CD4-positive, alpha-beta T cell (primary cell): ENCODE measurements at regions not wholly inside any gene's neighbourhood (a gene's known extent, or its start where the extent isn't known, plus 50 kb on each side); places are given as distances from the start of the nearest gene placed in this dataset.

Source experiments
- ATAC-seq: fragments of 200-7000 bp; cut with Tn5 transposase; one replicate; pipeline ENCODE4 v1.10.0; 2022; ENCODE audit warnings: mild to moderate bottlenecking; ENCODE audit not compliant: poor library complexity
- CTCF ChIA-PET: fragments of 350-600 bp; sonication (Branson Sonifier 250); formaldehyde crosslinking; loops from one replicate; lab custom pipeline; 2021; ENCODE audit warnings: antibody characterized with exemption, inconsistent platforms; lab: Charles Lee
- POLR2A ChIA-PET: fragments of 350-600 bp; sonication (Branson Sonifier 250); formaldehyde crosslinking; loops from one replicate; lab custom pipeline; 2021; ENCODE audit warnings: antibody characterized with exemption, inconsistent platforms; lab: Charles Lee
- DNase-seq, 14 experiments: peaks; one replicate each; pipeline ENCODE4 v3.0.0-alpha.2; 2013 to 2020; ENCODE audit warnings: mixed read lengths in 2 of 14
- H3K27ac ChIP-seq, 2 donors: one replicate each; pipeline versions ENCODE4 v1.5.1 to v1.7.0; 2013; ENCODE audit warnings: low read length in 2 of 2, low read depth in 1 of 2, mild to moderate bottlenecking in 1 of 2
- H3K27me3 ChIP-seq, 2 experiments: 1 replicate in 1 of 2; 2 replicates in 1 of 2; pipeline versions ENCODE4 v1.6.1 to v1.7.0; 2013; ENCODE audit warnings: low read length in 2 of 2, control low read depth in 1 of 2, mild to moderate bottlenecking in 1 of 2, moderate library complexity in 1 of 2; ENCODE audit not compliant: insufficient read depth in 2 of 2, control insufficient read depth in 1 of 2
- H3K36me3 ChIP-seq: one replicate; pipeline ENCODE4 v1.6.1; 2013; ENCODE audit warnings: low read length, control low read depth; ENCODE audit not compliant: insufficient read depth
- H3K4me1 ChIP-seq: one replicate; pipeline ENCODE4 v1.6.1; 2013; ENCODE audit warnings: low read length, control low read depth; ENCODE audit not compliant: insufficient read depth
- H3K4me3 ChIP-seq: one replicate; pipeline ENCODE4 v1.5.1; 2013; ENCODE audit warnings: mild to moderate bottlenecking, low read length, moderate library complexity
- H3K9me3 ChIP-seq, 2 experiments: 1 replicate in 1 of 2; 2 replicates in 1 of 2; pipeline versions ENCODE4 v1.6.1 to v1.7.0; 2013; ENCODE audit warnings: low read length in 2 of 2, mild to moderate bottlenecking in 2 of 2, control low read depth in 1 of 2, moderate library complexity in 1 of 2; ENCODE audit not compliant: control insufficient read depth in 1 of 2, insufficient read depth in 1 of 2
- H3K27ac Mint-ChIP-seq: one replicate; pipeline ENCODE4 v1.8.0; 2020; ENCODE audit warnings: mixed read lengths
- H3K27me3 Mint-ChIP-seq: one replicate; pipeline ENCODE4 v1.8.0; 2021; ENCODE audit warnings: mixed read lengths
- H3K36me3 Mint-ChIP-seq: one replicate; pipeline ENCODE4 v1.8.0; 2021; ENCODE audit warnings: low read depth, mixed read lengths
- H3K4me1 Mint-ChIP-seq: one replicate; pipeline ENCODE4 v1.8.0; 2021; ENCODE audit warnings: low read depth, mixed read lengths
- H3K4me3 Mint-ChIP-seq: one replicate; pipeline ENCODE4 v1.8.0; 2020; ENCODE audit warnings: mild to moderate bottlenecking, mixed read lengths
- H3K9me3 Mint-ChIP-seq: one replicate; pipeline ENCODE4 v1.8.0; 2020; ENCODE audit warnings: mixed read lengths
- intact Hi-C, 2 experiments: fragments of 100-400 bp; cut with DNase I in 1 of 2; cut with micrococcal nuclease in 1 of 2; formaldehyde crosslinking; loops; one replicate each; pipeline versions ENCODE4 v1.15.1 to v1.9.0; 2023 to 2025; cut with DNase I, micrococcal nuclease
- TF ChIP-seq, protein P1 (sequence below): fragments of 200-600 bp; IDR thresholded peaks from one replicate; pipeline ENCODE4 v1.8.0; 2022; ENCODE audit warnings: antibody characterized with exemption, mild to moderate bottlenecking

DNA sequence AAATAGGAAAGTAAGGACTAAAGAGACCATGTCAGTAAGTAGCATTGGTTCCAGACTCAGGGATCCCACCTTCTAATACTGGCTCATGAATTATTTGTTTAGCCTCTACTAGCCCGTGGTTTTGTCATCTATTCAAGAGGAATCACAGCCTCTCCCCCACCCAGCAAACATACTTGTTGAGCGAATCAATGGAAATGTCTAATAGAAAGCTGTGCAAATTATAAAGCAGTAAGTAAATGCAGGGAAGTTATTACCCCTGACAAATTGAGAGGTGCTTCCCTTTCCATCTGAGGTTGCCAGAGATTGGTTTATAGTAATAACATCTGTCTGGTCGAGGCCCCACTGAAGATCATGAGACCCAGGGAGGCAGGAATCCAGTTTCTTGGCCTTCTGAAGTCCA lies 219.3 kb upstream of the OSR1 start:
- no peak for ATAC-seq
- peaks cover 37% of the 10 kb centered on the region for H3K27me3 Mint-ChIP-seq
- H3K36me3 Mint-ChIP-seq: no peaks in the 10 kb centered on the region
- H3K4me1 Mint-ChIP-seq: no peaks in the 10 kb centered on the region
- Histone ChIP-seq H3K9me3 (peaks cover 0 to 3% of the 10 kb centered on the region in 2 experiments), H3K36me3 (no peaks in the 10 kb centered on the region), H3K27me3 (peaks cover 6 to 9% of the 10 kb centered on the region in 2 experiments), H3K4me3 (no peak overlapping the region), H3K4me1 (no peaks in the 10 kb centered on the region), H3K27ac (no peak overlapping the region)
- POLR2A ChIA-PET: no interaction called here
- intact Hi-C loops: no loop called here
- TF ChIP-seq, protein P1, sequence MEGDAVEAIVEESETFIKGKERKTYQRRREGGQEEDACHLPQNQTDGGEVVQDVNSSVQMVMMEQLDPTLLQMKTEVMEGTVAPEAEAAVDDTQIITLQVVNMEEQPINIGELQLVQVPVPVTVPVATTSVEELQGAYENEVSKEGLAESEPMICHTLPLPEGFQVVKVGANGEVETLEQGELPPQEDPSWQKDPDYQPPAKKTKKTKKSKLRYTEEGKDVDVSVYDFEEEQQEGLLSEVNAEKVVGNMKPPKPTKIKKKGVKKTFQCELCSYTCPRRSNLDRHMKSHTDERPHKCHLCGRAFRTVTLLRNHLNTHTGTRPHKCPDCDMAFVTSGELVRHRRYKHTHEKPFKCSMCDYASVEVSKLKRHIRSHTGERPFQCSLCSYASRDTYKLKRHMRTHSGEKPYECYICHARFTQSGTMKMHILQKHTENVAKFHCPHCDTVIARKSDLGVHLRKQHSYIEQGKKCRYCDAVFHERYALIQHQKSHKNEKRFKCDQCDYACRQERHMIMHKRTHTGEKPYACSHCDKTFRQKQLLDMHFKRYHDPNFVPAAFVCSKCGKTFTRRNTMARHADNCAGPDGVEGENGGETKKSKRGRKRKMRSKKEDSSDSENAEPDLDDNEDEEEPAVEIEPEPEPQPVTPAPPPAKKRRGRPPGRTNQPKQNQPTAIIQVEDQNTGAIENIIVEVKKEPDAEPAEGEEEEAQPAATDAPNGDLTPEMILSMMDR: no peak
- H3K27ac Mint-ChIP-seq: no peak overlapping the region
- DNase-seq: no peak
- CTCF ChIA-PET: no interaction called here
- H3K4me3 Mint-ChIP-seq: no peak overlapping the region
- H3K9me3 Mint-ChIP-seq: no peaks in the 10 kb centered on the region

GRCh38 chr2:19576411-19576810 lies 218.0 kb upstream of the OSR1 start:
- no peak overlapping the region for H3K4me3 ChIP-seq
- H3K27ac ChIP-seq: no peak overlapping the region
- H3K36me3 ChIP-seq: no peaks in the 10 kb centered on the region
- ChIA-PET CTCF (no interaction called here), POLR2A (no interaction called here)
- H3K36me3 Mint-ChIP-seq: no peaks in the 10 kb centered on the region
- H3K4me1 Mint-ChIP-seq: no peaks in the 10 kb centered on the region
- peaks cover 47% of the 10 kb centered on the region for H3K27me3 Mint-ChIP-seq
- TF ChIP-seq, protein P1: no peak
- H3K9me3 ChIP-seq: peaks cover 0 to 3% of the 10 kb centered on the region in 2 experiments
- intact Hi-C loops: no loop called here
- peaks cover 9 to 10% of the 10 kb centered on the region in 2 experiments for H3K27me3 ChIP-seq
- ATAC-seq: no peak
- H3K9me3 Mint-ChIP-seq: no peaks in the 10 kb centered on the region
- no peak for DNase-seq
- no peak overlapping the region for H3K27ac Mint-ChIP-seq
- no peaks in the 10 kb centered on the region for H3K4me1 ChIP-seq
- H3K4me3 Mint-ChIP-seq: no peak overlapping the region

DNA sequence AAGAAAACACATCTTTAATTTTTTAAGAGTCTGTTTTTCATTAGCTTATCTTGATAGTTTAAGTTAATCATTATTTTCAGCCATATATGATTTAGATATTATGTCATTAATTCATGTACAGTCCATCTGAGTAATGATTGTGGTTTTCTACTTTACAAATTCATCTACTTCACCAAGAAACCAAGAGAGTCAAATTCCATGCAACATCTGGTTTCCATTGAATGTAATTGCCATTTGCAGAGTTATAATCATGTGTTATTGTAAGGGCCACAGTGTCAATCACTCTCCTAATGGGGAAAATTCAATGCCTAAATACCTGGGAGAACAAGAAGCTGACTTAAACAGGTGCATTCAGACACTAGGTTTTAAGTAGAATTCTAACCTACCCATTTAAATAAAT lies 217.2 kb upstream of the OSR1 start:
- DNase-seq (no peak), ATAC-seq (no peak)
- Histone ChIP-seq H3K4me1 (no peaks in the 10 kb centered on the region), H3K36me3 (no peaks in the 10 kb centered on the region), H3K9me3 (no peaks in the 10 kb centered on the region), H3K27me3 (peaks cover 9% of the 10 kb centered on the region in 2 experiments), H3K27ac (no peak overlapping the region), H3K4me3 (no peak overlapping the region)
- no peaks in the 10 kb centered on the region for H3K36me3 Mint-ChIP-seq
- H3K27ac Mint-ChIP-seq: no peak overlapping the region
- TF ChIP-seq, protein P1: no peak
- peaks cover 47% of the 10 kb centered on the region for H3K27me3 Mint-ChIP-seq
- no peaks in the 10 kb centered on the region for H3K9me3 Mint-ChIP-seq
- POLR2A ChIA-PET: no interaction called here
- intact Hi-C loops: no loop called here
- no peak overlapping the region for H3K4me3 Mint-ChIP-seq
- CTCF ChIA-PET: no interaction called here
- no peaks in the 10 kb centered on the region for H3K4me1 Mint-ChIP-seq
